Cardiac muscle cell (in vitro differentiated cells and primary cell): ENCODE measurements at regions not wholly inside any gene's neighbourhood (a gene's known extent, or its start where the extent isn't known, plus 50 kb on each side); places are given as distances from the start of the nearest gene placed in this dataset.

Experiments
- DNase-seq, 2 donors: peaks; one replicate each; pipeline versions ENCODE4 v3.0.0 to v3.0.0-alpha.2; 2010 to 2017; ENCODE audit warnings: low read depth in 1 of 2, low spot score in 1 of 2
- H3K27ac ChIP-seq: fragments of 200-600 bp; sonication (generic); 2 replicates; pipeline ENCODE4 v1.5.1; 2016
- H3K27me3 ChIP-seq: fragments of 200-600 bp; sonication (generic); 2 replicates; pipeline ENCODE4 v1.6.0; 2016; ENCODE audit warnings: control low read depth
- H3K36me3 ChIP-seq: fragments of 200-600 bp; sonication (generic); 2 replicates; pipeline ENCODE4 v1.5.1; 2016; ENCODE audit warnings: control low read depth
- H3K4me1 ChIP-seq: fragments of 200-600 bp; sonication (generic); 2 replicates; pipeline ENCODE4 v1.8.1; 2017; ENCODE audit warnings: low read depth, mild to moderate bottlenecking, mixed run types
- H3K4me3 ChIP-seq: fragments of 200-600 bp; sonication (generic); 2 replicates; pipeline ENCODE4 v1.5.1; 2016; ENCODE audit warnings: mild to moderate bottlenecking
- H3K9me3 ChIP-seq: fragments of 200-600 bp; sonication (generic); 2 replicates; pipeline ENCODE4 v1.5.1; 2017; ENCODE audit warnings: low read depth, mild to moderate bottlenecking, control low read depth
- TF ChIP-seq, protein P1 (sequence below): IDR thresholded peaks from 2 replicates; pipeline ENCODE4 v1.5.1; 2012; ENCODE audit warnings: low read depth, mild to moderate bottlenecking, low read length

DNA sequence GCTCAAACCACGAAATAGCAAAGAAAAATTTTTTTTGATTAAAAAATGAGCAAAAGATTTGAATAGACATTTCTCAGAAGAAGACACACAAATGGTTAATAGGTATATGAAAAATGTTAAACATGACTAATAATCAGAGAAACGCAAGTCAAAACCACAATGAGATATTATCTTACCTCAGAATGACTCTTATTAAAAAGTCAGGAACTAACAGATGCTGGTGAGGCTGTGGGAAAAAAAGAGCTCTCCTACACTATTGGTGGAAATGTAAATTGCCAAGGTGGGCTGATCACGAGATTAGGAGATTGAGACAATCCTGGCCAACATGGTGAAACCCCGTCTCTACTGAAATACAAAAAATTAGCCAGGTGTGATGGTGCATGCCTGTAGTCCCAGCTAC, 315.5 kb upstream of the FLRT2 start:
- peak in 1 of 2 donors; percentile 44 for DNase-seq
- Histone ChIP-seq H3K27me3 (no peaks in the 10 kb centered on the region), H3K36me3 (no peaks in the 10 kb centered on the region), H3K4me3 (no peak overlapping the region), H3K4me1 (no peaks in the 10 kb centered on the region), H3K27ac (no peak overlapping the region), H3K9me3 (no peaks in the 10 kb centered on the region)
- TF ChIP-seq, protein P1, sequence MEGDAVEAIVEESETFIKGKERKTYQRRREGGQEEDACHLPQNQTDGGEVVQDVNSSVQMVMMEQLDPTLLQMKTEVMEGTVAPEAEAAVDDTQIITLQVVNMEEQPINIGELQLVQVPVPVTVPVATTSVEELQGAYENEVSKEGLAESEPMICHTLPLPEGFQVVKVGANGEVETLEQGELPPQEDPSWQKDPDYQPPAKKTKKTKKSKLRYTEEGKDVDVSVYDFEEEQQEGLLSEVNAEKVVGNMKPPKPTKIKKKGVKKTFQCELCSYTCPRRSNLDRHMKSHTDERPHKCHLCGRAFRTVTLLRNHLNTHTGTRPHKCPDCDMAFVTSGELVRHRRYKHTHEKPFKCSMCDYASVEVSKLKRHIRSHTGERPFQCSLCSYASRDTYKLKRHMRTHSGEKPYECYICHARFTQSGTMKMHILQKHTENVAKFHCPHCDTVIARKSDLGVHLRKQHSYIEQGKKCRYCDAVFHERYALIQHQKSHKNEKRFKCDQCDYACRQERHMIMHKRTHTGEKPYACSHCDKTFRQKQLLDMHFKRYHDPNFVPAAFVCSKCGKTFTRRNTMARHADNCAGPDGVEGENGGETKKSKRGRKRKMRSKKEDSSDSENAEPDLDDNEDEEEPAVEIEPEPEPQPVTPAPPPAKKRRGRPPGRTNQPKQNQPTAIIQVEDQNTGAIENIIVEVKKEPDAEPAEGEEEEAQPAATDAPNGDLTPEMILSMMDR: no peak

DNA sequence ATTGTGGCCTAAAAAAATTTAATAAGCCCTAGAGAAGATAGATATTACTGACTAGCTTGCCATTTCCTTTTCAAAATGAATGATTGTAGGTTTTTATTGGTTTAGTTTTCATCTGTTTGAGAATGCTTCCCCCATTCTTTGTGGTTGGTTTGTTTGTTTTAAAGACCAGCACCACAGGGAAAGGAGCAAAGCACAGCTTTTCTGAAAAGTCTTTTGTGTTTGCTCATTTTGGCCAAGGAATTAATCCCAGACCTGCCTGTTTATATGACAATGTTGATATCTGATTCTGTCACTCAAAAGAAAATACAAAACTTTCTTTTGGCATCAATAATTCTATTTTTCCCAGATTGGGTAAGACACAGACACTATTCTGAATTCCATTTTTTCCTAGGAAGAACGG, 312.5 kb upstream of the FLRT2 start:
- Histone ChIP-seq H3K27ac (no peak overlapping the region), H3K27me3 (no peaks in the 10 kb centered on the region), H3K36me3 (no peaks in the 10 kb centered on the region), H3K4me3 (no peak overlapping the region), H3K4me1 (no peaks in the 10 kb centered on the region), H3K9me3 (no peaks in the 10 kb centered on the region)
- TF ChIP-seq, protein P1: no peak
- DNase-seq: no peak

DNA sequence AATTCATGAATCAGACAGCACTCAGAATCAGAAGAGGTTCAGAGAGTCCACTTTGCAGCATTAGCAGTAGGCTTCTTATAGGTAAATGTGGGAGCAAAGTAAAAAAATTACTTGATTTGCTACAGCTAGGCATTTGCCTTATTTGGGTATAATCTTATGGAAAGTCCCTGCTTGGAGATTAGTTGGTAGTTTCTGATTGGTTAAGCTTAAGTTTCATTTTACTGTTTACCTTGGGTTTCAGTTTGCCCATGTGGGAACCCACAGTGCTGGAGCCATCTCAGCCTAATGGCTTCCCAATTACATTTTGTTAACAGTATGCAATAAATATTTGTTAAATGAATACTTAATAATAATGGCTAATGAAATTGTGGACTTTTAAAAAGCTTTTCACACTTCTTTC, 311.0 kb upstream of the FLRT2 start:
- H3K27ac ChIP-seq: no peak overlapping the region
- H3K36me3 ChIP-seq: no peaks in the 10 kb centered on the region
- no peaks in the 10 kb centered on the region for H3K9me3 ChIP-seq
- H3K4me1 ChIP-seq: no peaks in the 10 kb centered on the region
- H3K4me3 ChIP-seq: no peak overlapping the region
- H3K27me3 ChIP-seq: no peaks in the 10 kb centered on the region
- TF ChIP-seq, protein P1: no peak
- no peak for DNase-seq

DNA sequence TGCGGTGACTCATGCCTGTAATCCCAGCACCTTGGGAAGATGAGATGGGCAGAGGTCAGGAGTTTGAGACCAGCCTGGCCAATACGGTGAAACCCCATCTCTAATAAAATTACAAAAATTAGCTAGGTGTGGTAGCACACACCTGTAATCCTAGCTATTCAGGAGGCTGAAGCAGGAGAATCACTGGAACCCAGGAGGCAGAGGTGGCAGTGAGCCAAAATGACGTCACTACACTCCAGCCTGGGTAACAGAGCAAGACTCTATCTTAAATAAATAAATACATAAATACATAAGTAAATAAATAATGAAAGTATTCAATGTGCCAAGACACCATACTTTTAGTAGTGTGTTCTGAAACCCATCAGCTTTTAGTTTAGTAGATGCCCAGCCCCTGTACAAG, 308.1 kb upstream of the FLRT2 start:
- H3K27ac ChIP-seq: no peak overlapping the region
- H3K4me3 ChIP-seq: no peak overlapping the region
- TF ChIP-seq, protein P1: no peak
- no peaks in the 10 kb centered on the region for H3K4me1 ChIP-seq
- H3K27me3 ChIP-seq: no peaks in the 10 kb centered on the region
- H3K9me3 ChIP-seq: no peaks in the 10 kb centered on the region
- H3K36me3 ChIP-seq: no peaks in the 10 kb centered on the region
- no peak for DNase-seq

DNA sequence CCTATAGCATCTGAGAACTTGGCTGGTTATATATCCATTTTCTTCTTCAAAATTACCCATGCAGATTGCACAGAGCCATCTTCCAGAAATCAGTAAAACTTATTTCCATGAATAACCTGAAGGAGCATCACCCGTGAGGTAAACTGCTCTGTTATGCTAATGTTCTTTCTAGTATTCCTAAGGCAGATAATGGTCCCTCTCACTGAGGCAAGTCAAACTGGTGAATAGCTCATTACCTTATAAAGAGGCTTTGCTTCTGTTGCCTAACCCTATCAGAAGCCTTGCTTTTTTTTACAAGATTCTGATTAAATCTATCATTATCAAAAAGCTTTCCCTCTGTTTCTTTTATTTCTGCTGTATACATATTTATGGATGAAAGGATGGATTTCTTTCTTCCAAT, 307.6 kb upstream of the FLRT2 start:
- Histone ChIP-seq H3K27me3 (no peaks in the 10 kb centered on the region), H3K27ac (no peak overlapping the region), H3K4me1 (no peaks in the 10 kb centered on the region), H3K4me3 (no peak overlapping the region), H3K9me3 (no peaks in the 10 kb centered on the region), H3K36me3 (no peaks in the 10 kb centered on the region)
- DNase-seq: no peak
- TF ChIP-seq, protein P1: no peak

DNA sequence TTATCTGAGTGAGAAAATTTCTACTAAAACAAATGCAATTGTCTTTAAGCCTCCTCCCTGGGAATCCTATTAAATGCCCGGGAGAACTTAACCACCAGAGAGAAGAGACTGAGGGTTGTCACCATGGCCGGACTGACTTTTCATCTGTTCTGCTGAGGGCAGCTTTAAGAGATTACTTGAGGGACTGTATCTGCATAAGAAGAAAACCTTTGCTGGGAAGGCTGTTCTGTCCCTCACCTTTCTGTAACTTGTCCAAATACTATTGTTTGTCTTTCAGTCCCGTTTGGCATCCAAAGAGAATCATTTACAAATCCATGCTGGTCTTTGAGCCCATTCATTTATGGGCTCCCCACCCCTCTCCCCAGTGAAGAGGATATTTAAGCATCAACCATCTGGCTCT, 306.3 kb upstream of the FLRT2 start:
- Histone ChIP-seq H3K4me3 (no peak overlapping the region), H3K4me1 (no peaks in the 10 kb centered on the region), H3K27me3 (no peaks in the 10 kb centered on the region), H3K36me3 (no peaks in the 10 kb centered on the region), H3K9me3 (no peaks in the 10 kb centered on the region), H3K27ac (no peak overlapping the region)
- TF ChIP-seq, protein P1: no peak
- no peak for DNase-seq
